Heart right ventricle (tissue), 16 donors: ENCODE measurements at regions not wholly inside any gene's neighbourhood (a gene's known extent, or its start where the extent isn't known, plus 50 kb on each side); places are given as distances from the start of the nearest gene placed in this dataset.

Experiments
- ATAC-seq, 8 donors: fragments of 200-7000 bp; cut with Tn5 transposase; one replicate each; pipeline ENCODE4 v1.9.1; 2020; ENCODE audit warnings: mild to moderate bottlenecking in 8 of 8, moderate library complexity in 8 of 8, moderate number of reproducible peaks in 1 of 8
- DNase-seq, 2 donors: peaks; one replicate each; pipeline ENCODE4 v3.0.0-alpha.2; 2020
- H3K27ac ChIP-seq, 10 donors: fragments of 200-600 bp; sonication (generic) in 2 of 10; one replicate each; pipeline versions ENCODE4 v1.5.0 to v1.8.0; 2020 to 2022; ENCODE audit warnings: mild to moderate bottlenecking in 3 of 10
- H3K27me3 ChIP-seq, 7 donors: fragments of 200-600 bp; one replicate each; pipeline ENCODE4 v1.8.0; 2021 to 2022; ENCODE audit warnings: mild to moderate bottlenecking in 2 of 7
- H3K36me3 ChIP-seq, 9 donors: fragments of 200-600 bp; sonication (generic) in 1 of 9; one replicate each; pipeline versions ENCODE4 v1.5.0 to v1.8.0; 2020 to 2022; ENCODE audit warnings: mild to moderate bottlenecking in 2 of 9
- H3K4me1 ChIP-seq, 9 donors: fragments of 200-600 bp; sonication (generic) in 1 of 9; one replicate each; pipeline versions ENCODE4 v1.5.0 to v1.8.0; 2020 to 2022; ENCODE audit warnings: mild to moderate bottlenecking in 4 of 9
- H3K4me3 ChIP-seq, 10 donors: fragments of 200-600 bp; sonication (generic) in 2 of 10; one replicate each; pipeline versions ENCODE4 v1.5.0 to v1.8.0; 2020 to 2022; ENCODE audit warnings: mild to moderate bottlenecking in 7 of 10, moderate library complexity in 2 of 10
- H3K9me3 ChIP-seq, 11 donors: fragments of 200-600 bp in 10 of 11; sonication (generic) in 2 of 11; one replicate each; pipeline versions ENCODE4 v1.5.0 to v1.8.0; 2013 to 2022; ENCODE audit warnings: mild to moderate bottlenecking in 2 of 11, control low read depth in 1 of 11, moderate library complexity in 1 of 11
- WGBS, 2 donors: extraction: QIAGEN DNeasy Blood & Tissue Kit; methylation state at CpG; one replicate each; pipeline ENCODE4 v1.1.7; 2013; ENCODE audit warnings: inconsistent platforms in 1 of 2; 5-methylcytosine and 5-hydroxymethylcytosine counted together
- intact Hi-C, 10 donors: fragments of 100-400 bp; cut with DNase I; formaldehyde crosslinking; loops; one replicate each; pipeline versions ENCODE4 v1.11.1 to v1.14.2; 2022
- TF ChIP-seq, protein P1 (sequence below), 9 donors: fragments of 200-600 bp; sonication (generic) in 2 of 9; IDR thresholded peaks; one replicate each; pipeline versions ENCODE4 v1.5.0 to v1.8.0; 2021 to 2022; ENCODE audit warnings: antibody characterized with exemption in 9 of 9, mild to moderate bottlenecking in 5 of 9, moderate library complexity in 1 of 9
- donor health status: Arrhythmogenic right ventricular cardiomyopathy.
- donor health status: ischemic (EF 13 %, LVEDD 7.1; RV severe dilation, severe dysfunction).
- donor health status: healthy with polysubstance abuse.
- donor health status: DM: no; HTN: yes; CAD: no.
- donor health status: DM: no; HTN: no; CAD: no.
- donor health status: ischemic (EF 25% LVEDD 6.9; RV normal size, moderate dysfunction).
- donor health status: ischemic (EF 25% LVEDD 5.7; RV mildly dilated, moderate dysfunction).
- donor health status: healthy.
- donor health status: DM: yes; HTN: yes; CAD: no.
- donor health status: Ischemic cardiomyopathy.
- donor health status: ischemic (EF 35%, LVEDD 5.7; RV mildly dilated, moderate dysfunction).
- donor health status: nonischemic (EF 11% LVEDD 7.7; RV severe dilation, severe dysfunction).
- donor health status: DM: yes; HTN: yes; CAD: no.
- donor health status: PGD.
- donor health status: ischemic (EF 29% LVEDD 5.4; RV normal size, mild dysfunction).
- donor health status: nonischemic (EF 23%, LVEDD 6.1; RV moderate dilation, normal function).

DNA sequence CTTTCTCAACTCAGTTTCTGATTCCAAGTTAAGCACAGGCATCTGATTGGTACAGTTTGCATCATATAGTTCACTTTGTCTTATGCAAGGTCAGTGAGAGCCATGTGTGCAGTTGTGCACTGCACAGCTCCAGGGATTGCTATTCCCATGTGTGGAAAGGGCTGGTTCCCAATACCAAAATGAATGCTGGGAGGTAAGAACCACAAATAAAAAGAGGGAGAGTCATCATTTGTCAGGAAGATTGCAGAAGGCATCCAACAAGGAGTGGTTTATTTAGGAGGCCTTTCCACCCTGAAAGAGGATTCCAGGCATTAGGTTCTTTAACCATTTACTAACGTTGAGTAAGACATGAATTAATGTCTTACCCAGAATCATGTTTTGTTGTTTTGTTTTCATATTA is 141.2 kb upstream of the ST6GAL2 start:
- no peak for DNase-seq
- H3K27me3 ChIP-seq, result no peaks in the 10 kb centered on the region
- intact Hi-C loops, result no loop called here

GRCh38 chr2:107027810-107028209 is 141.8 kb upstream of the ST6GAL2 start:
- no peak for ATAC-seq
- intact Hi-C loops, result no loop called here

More for the DNA sequence above, 141.2 kb upstream of the ST6GAL2 start:
- TF ChIP-seq, protein P1, sequence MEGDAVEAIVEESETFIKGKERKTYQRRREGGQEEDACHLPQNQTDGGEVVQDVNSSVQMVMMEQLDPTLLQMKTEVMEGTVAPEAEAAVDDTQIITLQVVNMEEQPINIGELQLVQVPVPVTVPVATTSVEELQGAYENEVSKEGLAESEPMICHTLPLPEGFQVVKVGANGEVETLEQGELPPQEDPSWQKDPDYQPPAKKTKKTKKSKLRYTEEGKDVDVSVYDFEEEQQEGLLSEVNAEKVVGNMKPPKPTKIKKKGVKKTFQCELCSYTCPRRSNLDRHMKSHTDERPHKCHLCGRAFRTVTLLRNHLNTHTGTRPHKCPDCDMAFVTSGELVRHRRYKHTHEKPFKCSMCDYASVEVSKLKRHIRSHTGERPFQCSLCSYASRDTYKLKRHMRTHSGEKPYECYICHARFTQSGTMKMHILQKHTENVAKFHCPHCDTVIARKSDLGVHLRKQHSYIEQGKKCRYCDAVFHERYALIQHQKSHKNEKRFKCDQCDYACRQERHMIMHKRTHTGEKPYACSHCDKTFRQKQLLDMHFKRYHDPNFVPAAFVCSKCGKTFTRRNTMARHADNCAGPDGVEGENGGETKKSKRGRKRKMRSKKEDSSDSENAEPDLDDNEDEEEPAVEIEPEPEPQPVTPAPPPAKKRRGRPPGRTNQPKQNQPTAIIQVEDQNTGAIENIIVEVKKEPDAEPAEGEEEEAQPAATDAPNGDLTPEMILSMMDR (IDR thresholded peaks at IDR 0.05), result no peak
- no peaks in the 10 kb centered on the region for H3K4me1 ChIP-seq
- H3K4me3 ChIP-seq, result no peak overlapping the region
- WGBS, 2 donors, result 62 to 76% methylated on average over 1 of the region's 1 CpG
- no peak for ATAC-seq
- H3K9me3 ChIP-seq, result peaks cover 0 to 8% (median 0%) of the 10 kb centered on the region in 11 donors
- no peaks in the 10 kb centered on the region for H3K36me3 ChIP-seq
- H3K27ac ChIP-seq, result no peak overlapping the region

DNA sequence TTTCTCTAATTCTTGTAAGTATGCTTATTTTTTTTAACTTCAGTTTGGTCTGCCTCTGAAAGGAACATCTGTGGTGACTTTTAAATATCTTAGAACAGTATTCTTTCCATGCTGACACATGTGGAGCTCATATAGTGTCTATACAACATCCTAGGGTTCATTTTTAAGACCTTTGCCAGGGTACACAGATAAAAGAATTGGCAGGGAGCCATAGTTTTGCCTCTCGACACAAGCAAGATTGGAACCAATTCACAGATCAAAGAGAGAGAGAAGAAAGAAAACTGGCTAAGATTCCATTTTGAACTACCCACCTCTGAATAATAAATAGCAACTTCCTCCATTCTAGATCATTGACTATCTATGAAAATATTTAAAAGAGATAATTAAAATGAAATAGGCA is 142.7 kb upstream of the ST6GAL2 start:
- DNase-seq, result no peak

More at GRCh38 chr2:107027810-107028209, 141.8 kb upstream of the ST6GAL2 start:
- peaks cover 0 to 8% (median 0%) of the 10 kb centered on the region in 11 donors for H3K9me3 ChIP-seq
- no peaks in the 10 kb centered on the region for H3K36me3 ChIP-seq
- no peak overlapping the region for H3K4me3 ChIP-seq
- no peaks in the 10 kb centered on the region for H3K4me1 ChIP-seq
- H3K27ac ChIP-seq, result no peak overlapping the region
- DNase-seq, result no peak
- TF ChIP-seq, protein P1 (IDR thresholded peaks at IDR 0.05), result no peak
- H3K27me3 ChIP-seq, result no peaks in the 10 kb centered on the region

GRCh38 chr2:107036293-107036692 is 150.3 kb upstream of the ST6GAL2 start:
- no peaks in the 10 kb centered on the region for H3K36me3 ChIP-seq
- intact Hi-C loops, result no loop called here
- TF ChIP-seq, protein P1 (IDR thresholded peaks at IDR 0.05), result no peak
- DNase-seq (peak in 1 of 2 donors; percentile 24), ATAC-seq (peak in 6 of 8 donors; percentile 44 to 74 (median 60))
- H3K9me3 ChIP-seq, result peaks cover 0 to 32% (median 3%) of the 10 kb centered on the region in 11 donors
- H3K4me3 ChIP-seq, result no peak overlapping the region
- peak overlapping the region in 1 of 10 donors; percentile 4 for H3K27ac ChIP-seq
- no peaks in the 10 kb centered on the region for H3K27me3 ChIP-seq
- WGBS, 2 donors, result 31 to 46% methylated on average over 5 of the region's 5 CpGs
- peaks cover 0 to 12% (median 0%) of the 10 kb centered on the region in 9 donors for H3K4me1 ChIP-seq

More for the DNA sequence above, 142.7 kb upstream of the ST6GAL2 start:
- Histone ChIP-seq H3K36me3 (no peaks in the 10 kb centered on the region), H3K4me3 (no peak overlapping the region), H3K9me3 (peaks cover 0 to 8% (median 0%) of the 10 kb centered on the region in 11 donors), H3K4me1 (peaks cover 0 to 5% (median 0%) of the 10 kb centered on the region in 9 donors), H3K27ac (no peak overlapping the region), H3K27me3 (no peaks in the 10 kb centered on the region)
- ATAC-seq, result no peak
- 10 to 19% methylated on average over 1 of the region's 1 CpG for WGBS, 2 donors
- TF ChIP-seq, protein P1 (IDR thresholded peaks at IDR 0.05), result no peak
- intact Hi-C loops, result no loop called here
